Tibial nerve (tissue), 3 donors: ENCODE measurements at regions not wholly inside any gene's neighbourhood (a gene's known extent, or its start where the extent isn't known, plus 50 kb on each side); places are given as distances from the start of the nearest gene placed in this dataset.

Experiments
- POLR2A ChIP-seq, 2 donors: fragments of 450-650 bp; IDR thresholded peaks; one replicate each; pipeline ENCODE4 v1.6.1; 2017; ENCODE audit warnings: antibody characterized with exemption in 2 of 2, mild to moderate bottlenecking in 2 of 2, moderate library complexity in 2 of 2
- TF ChIP-seq, protein P1 (sequence below), 5 experiments: fragments of 200-600 bp in 3 of 5; fragments of 450-650 bp in 2 of 5; sonication (generic) in 3 of 5; IDR thresholded peaks; one replicate each; pipeline ENCODE4 v1.5.1; 2016 to 2019; ENCODE audit warnings: antibody characterized with exemption in 5 of 5, mild to moderate bottlenecking in 3 of 5, moderate library complexity in 2 of 5

DNA sequence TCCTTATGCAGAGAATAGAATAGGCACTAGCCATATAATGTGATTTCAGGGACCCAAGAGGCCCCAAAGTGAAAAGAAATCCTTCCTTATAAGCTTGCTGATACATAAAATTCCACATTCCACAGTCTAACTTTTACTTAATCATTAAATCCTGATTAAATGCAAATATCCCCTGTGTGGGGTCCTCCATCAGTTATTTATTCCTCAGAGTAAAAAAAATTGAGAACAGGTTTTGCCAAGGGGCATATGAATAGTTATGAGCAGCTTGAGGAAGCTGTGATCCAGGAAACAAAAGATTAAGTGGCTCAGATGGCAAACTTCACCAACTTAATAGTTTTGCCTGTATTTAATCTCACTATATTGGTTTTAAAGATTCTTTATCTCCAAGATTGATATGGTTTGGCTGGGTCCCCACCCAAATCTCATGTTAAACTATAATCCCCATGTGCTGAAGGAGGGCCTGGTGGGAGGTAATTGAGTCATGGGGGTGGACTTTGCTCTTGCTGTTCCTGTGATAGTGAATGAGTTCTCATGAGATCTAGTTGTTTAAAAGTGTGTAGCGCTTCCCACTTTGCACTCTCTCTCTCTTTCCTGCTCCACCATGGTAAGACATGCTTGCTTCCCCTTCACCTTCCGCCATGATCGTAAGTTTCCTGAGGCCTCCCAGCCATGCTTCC is 324.9 kb downstream of the NPR3 start:
- TF ChIP-seq, protein P1, sequence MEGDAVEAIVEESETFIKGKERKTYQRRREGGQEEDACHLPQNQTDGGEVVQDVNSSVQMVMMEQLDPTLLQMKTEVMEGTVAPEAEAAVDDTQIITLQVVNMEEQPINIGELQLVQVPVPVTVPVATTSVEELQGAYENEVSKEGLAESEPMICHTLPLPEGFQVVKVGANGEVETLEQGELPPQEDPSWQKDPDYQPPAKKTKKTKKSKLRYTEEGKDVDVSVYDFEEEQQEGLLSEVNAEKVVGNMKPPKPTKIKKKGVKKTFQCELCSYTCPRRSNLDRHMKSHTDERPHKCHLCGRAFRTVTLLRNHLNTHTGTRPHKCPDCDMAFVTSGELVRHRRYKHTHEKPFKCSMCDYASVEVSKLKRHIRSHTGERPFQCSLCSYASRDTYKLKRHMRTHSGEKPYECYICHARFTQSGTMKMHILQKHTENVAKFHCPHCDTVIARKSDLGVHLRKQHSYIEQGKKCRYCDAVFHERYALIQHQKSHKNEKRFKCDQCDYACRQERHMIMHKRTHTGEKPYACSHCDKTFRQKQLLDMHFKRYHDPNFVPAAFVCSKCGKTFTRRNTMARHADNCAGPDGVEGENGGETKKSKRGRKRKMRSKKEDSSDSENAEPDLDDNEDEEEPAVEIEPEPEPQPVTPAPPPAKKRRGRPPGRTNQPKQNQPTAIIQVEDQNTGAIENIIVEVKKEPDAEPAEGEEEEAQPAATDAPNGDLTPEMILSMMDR (IDR thresholded peaks at IDR 0.05): no peak
- no peak for TF ChIP-seq POLR2A (IDR thresholded peaks at IDR 0.05)
